NCI-H2107 treated with DMSO at 0.1 percent for 48 hours (cell line): ENCODE measurements at regions not wholly inside any gene's neighbourhood (a gene's known extent, or its start where the extent isn't known, plus 50 kb on each side); places are given as distances from the start of the nearest gene placed in this dataset.

Source experiments
- DNase-seq: peaks from one replicate; lab custom pipeline; 2025; ENCODE audit not compliant: unreplicated experiment; lab: John Stamatoyannopoulos, UW

DNA sequence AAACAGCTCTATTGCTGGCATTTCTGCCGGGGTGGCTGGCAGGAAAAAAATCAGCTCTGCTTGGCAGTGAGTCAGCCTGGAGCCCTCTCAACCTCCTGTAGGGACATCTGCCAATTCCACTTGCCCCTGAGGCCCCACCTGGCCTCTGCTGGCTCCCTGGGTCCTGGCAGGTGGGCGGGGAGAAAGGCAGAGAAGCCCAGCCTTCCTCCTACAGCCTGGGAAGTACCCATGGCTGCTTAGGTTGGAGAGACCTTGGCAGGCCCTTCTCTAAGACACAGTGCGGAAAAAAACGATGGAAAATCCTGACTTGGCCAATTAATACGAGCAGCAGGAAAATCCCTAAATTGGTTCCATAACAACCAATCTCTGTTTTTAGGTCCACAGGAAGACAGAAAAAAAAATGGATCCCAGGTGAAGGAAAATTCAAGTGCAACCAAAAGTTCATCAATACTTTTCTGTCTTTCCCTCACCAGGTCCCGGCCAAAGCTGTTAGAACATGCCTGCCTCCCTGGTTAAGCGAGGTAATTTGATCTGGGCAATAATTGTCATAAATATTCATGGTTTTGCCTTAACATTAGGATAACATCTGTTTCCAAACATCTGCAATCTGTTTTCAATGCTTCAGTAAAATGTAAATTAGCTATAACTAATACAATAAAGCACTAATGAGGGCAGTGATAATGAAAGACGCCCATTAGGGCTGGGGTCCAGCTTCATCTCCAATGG lies 245.9 kb downstream of the TFCP2L1 start:
- DNase-seq = peak; percentile 49

DNA sequence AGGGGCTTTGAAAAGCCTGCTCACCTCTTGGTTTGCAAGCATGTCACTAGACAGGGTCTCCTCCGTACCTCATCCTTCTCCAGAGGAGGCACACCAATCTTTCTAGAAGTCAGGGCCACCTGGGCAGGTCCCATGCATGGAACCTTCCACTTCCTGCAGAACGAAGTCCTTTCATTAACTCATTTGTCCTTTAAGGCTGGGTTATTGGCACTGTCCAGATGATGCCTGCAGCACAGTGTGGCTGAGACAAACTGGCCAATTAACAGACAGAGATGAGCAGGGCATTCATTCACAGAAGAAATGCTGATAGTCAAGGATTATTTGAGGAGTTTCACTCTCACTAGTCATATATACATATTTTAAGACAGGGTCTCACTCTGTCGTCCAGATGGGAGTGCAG lies 245.3 kb downstream of the TFCP2L1 start:
- DNase-seq = no peak

DNA sequence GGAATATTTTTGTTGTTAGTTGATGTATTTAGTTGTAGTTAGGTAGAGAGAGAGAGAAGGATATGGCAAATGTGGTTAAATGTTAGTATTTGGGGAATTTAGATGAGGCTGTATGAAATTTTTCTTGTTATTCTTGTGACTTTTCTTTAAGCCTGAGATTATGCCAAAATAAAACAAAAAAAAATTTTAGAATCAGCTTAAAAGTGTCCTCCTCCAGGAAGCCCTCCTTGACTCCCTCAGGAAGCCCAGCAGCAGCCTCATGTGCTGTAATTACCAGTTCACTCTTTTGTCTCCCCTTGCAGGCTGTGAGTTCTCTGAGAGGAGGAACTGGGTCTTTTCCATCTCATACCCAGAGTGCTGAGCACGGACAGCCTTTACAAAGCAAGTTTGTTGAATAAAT lies 243.5 kb downstream of the TFCP2L1 start:
- DNase-seq = no peak

DNA sequence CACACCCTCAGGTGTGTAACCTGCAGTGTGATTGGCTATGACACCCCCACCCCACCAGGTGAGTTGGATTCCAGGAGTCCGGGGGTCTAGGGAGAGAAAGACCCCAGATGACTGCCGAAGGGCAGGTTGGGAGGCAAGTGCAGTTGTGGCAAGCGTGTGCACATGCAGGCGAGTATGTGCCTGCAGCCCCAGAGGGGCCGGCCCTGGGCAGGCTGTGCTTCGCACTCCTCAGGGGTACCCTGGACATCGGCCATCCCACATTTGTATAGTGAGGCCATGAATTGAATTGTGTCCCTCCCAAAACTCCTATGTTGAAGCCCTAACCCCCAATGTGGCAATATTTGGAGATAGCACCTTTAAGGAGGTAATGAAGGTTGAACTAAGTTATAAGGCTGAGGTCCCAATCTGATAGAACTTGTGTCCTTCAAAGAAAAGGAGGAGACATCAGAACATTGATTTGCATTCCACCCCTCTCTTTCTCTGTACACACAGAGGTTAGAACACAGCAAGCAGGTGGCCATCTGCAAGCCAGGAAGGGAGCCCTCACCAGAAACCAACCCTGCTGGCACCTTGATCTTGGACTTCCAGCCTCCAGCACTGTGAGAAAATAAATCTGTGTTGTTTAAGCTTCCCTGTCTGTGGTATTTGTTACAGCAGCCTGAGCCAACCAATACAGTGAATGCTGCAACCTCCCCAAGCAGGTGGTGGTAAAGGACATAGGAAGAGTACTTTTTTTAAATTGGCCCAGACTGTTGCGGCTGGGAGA lies 241.8 kb downstream of the TFCP2L1 start:
- no peak for DNase-seq

DNA sequence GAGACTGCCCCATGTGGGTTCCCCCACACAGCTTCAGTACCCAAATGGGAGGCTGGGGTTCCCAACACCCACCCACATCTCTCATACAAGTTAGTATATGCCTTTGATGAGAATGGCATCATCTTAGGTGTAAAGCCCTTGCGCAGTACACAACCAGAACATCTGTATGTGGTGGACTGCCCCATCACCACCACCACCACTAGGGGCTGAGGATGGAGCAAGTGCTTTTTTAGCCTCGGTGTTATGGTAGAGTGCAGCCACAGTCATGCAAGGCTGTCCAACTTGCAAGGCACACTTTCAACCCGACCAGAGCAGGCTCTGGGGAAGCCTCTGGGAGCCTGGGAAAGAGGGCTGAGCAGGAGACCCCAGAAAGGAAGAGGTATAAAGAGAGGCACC lies 241.2 kb downstream of the TFCP2L1 start:
- no peak for DNase-seq

DNA sequence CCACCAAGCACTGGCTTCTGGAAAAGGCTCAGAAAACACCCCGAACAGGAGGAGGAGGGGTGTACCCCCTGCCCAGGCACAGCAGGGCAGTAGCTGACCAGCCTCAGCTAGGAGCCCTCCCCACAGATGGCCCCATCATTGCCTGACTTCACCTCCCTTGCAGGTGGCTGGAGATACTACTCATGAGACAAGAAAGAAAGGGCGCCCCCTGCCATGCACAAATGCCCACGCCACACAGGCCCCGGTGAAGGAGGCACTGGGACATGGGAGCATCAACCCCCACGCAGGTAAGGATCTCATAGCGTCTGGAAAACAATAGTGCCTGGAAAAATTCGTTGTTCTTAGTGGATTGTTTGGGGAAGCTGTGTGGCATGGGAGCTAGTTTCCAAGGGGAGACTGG lies 240.6 kb downstream of the TFCP2L1 start:
- DNase-seq = no peak

DNA sequence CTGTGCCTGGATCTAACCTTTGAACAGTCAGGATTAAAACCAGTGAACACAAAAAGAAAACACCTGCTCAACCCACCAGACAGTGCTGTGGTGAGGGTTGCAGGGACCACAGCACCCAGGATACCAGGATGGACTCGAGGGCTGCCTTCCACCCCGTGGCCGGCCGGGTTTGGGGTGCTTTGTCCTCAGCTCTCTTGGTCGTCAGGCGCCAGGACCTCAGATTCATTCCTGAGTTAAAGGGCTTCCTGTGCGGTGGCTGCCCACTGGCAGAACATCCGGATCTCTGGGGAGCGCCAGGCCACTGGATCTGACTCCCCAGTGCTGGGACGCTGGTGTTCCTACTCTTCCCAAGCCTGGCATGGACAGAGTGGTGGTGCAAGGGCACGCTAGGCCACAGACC lies 239.8 kb downstream of the TFCP2L1 start:
- DNase-seq = no peak

DNA sequence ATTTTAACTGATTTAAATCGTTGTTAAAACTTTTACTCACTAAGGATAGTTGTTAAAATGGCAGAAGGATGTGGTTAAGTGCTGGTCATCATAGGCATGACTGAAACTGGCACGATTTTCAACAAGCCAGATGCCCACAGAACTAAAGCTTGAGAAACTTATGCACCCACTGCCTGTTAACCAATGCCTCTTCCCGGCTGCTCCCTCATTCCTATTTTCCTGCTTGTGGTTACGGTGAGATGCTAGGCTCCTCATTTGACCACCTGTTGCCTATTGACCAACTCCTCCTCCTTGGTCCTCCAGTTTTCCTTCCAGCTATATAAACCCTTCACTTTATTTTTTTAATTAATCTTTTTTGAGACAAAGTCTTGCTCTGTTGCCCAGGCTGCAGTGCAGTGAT lies 238.7 kb downstream of the TFCP2L1 start:
- no peak for DNase-seq

DNA sequence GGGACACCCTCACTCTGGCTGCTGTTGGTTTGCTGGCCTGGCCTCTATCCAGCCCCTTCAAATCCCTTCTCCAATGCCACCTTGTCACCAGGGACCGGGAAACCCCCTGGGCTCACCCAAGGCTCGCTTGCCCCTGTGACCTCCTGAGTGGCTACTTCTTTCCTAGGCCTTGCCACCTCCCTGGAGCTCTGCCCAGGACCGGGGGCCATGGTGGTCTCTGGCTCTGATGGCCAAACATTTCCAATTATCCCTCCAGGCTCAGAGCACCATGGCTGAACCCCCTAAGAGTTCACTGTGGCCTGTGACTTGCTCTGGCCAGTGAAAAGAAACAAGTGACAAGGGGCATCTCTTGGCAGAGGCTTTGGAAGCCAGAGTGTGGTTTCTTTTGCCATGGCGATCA lies 237.6 kb downstream of the TFCP2L1 start:
- DNase-seq = no peak

DNA sequence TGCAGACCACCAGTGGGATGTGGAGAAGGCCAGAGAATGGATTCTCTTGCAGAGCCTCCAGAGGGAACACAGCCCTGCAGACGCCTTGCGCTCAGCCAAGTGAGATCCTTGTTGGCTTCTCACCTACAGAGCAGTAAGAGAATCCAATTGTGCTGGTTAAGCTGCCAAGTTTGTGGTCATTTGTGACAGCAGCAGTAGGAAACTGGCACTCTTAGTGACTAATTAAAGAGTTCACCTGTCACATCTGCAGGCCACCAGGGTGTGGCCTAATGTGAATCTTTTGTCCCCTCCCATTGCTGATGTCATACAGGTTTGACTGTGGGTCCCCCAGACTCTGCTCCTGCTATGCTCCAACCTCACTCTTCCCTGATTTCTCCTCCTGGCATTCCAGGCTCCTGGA lies 235.9 kb downstream of the TFCP2L1 start:
- peak; percentile 28 for DNase-seq

DNA sequence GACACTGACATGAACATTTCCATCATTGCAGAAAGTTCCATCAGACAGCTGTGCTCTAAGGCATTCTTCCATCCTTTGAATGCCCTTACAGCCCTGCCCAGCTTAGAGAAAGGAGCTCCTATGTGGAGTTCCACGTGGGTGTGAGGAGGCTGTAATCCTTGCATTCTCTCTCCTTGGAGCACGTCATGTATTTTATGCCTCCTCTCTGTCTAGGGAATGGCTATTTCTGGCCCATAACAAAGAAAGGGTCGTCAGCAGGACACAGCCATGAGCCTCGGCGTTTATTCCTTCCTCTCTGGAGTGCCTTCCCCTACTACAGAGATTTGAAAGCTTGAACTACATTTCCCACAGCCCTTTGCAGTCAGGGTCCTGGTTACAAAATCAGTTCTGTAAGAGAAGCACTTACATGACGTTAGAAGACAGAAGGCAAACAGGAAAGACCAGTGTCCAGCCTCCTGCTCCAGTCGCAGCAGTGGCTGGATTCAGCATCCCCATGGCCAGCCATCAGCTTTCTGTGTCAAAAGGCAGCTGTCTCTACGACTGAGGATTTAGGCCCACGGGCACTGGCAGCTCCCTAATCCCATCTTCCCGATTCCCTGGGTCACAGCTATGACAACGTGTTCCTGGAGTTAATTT lies 234.9 kb downstream of the TFCP2L1 start:
- no peak for DNase-seq

DNA sequence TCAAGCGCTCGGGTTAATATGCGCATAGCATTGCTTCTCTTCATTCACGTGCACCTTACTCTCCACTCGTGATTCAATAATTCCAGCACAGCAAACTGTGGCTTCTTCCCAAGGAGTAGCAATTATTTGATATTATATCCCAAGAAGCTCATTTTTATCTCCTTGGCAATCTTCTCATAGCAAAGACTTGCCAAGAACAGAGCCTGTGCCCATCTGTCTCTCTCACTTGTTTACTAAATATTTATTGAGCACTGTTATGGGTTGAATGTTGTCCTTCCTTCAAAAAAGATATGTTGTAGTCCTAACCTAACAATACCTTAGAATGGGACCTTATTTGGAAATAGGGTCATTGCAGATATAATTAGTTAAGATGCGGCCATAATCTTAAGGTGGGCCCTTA lies 233.7 kb downstream of the TFCP2L1 start:
- DNase-seq = no peak

DNA sequence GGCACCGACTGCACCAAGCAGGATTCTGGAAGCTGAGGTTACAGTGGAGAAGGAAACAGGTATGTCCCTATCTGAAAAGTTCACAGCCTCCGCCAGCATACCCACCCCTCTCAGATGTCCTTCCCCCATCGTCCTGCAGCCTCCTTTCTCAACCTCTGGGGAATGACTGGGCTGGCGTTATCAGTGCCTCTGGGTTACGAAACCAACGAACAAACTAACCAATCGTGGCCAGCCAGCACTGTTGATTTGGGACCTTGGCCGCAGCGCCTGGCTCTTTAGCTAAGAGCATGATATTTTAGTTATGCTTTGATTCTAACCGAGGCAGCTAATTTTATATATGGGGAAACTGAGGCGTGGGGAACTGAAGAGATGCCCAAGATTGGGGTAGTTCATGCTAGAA lies 233.0 kb downstream of the TFCP2L1 start:
- DNase-seq = no peak

DNA sequence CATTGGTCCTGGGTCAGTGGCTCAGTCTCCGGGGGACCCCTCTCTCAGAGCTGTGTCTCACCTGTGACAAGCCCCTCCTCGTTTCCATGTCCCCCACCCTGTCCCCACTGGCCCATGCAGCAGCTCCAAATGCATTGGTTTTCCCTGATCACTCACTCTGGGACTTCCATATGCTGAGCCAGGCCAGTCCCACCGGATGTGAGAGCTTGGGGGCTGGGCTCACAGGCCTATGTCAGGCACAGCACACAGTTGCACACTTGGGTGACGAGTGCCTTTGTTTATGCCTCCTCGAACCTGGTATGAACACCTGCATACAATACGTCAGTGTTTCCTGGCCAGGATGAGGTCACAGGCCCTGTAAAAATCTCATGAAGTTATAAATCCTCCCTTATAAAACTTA lies 232.5 kb downstream of the TFCP2L1 start:
- peak; percentile 68 for DNase-seq

DNA sequence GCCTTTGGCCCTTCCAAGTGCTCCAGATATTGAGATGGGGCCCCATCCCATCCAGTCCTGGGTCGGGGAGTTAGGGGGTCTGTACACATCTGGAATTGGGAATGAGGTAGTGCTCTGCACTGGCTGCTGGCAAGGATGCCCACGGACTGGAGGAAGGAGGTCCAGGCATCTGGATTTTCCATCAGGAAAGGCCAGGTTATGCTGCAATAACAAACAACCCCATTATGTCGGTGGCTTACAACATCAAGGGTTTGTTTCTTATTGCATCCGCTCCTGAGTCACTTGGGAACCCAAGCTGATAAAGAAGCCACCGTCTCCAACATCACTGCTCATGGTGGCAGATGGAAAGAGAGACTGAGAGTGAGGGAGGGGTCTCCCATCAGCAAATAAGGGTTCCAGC lies 229.9 kb downstream of the TFCP2L1 start:
- no peak for DNase-seq

DNA sequence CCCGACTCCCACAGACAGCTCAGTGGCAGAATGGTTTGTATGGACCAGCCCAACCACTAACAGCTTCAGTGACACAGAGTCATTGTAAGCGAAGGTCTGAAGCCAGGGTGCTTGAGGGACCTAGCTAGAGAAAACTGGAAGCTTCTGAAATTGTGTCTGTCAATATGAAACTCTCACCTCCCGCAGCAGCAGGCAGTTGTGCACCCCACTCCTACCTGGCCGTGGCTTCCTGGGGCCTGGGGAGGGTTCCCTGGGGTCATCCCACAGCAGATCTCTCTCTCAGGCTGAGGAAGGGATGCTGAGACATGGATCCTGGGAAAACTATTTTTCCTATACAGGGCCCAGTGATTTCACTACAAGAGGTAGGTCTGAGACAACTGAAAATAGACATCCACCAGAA lies 229.5 kb downstream of the TFCP2L1 start:
- DNase-seq = no peak

DNA sequence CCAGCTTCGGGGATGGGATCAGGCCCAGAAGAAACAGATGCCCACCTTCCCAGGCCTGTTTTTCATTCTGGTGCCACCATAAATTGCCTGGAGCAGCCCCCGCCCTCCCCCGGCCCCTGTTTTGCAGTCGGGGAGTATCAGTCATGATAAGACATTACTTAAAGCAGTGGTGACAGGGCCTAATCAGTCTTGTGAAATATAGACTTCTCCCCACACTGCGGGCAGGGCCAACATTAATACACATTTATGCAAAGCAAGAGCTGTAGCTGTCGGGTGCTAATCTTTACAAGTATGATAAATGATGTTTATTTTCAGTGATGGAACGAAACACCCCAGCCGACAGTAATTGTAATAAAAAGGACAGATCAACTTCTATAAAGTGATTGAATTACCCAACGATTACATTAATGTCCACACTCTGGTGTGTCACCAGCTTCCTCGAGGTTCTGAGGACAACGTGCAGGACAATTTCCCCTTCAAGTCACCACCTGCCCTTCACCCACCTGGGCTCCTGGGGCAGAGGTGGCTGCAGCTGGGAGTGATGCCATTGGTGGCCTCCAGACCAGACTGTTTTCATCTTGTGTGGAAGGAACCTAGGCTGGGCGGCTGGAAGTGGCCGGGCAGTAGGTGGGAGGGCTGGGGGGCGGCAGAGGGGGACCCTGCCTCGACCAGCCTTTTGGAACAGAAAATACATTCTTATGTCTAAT lies 226.0 kb downstream of the TFCP2L1 start:
- no peak for DNase-seq

DNA sequence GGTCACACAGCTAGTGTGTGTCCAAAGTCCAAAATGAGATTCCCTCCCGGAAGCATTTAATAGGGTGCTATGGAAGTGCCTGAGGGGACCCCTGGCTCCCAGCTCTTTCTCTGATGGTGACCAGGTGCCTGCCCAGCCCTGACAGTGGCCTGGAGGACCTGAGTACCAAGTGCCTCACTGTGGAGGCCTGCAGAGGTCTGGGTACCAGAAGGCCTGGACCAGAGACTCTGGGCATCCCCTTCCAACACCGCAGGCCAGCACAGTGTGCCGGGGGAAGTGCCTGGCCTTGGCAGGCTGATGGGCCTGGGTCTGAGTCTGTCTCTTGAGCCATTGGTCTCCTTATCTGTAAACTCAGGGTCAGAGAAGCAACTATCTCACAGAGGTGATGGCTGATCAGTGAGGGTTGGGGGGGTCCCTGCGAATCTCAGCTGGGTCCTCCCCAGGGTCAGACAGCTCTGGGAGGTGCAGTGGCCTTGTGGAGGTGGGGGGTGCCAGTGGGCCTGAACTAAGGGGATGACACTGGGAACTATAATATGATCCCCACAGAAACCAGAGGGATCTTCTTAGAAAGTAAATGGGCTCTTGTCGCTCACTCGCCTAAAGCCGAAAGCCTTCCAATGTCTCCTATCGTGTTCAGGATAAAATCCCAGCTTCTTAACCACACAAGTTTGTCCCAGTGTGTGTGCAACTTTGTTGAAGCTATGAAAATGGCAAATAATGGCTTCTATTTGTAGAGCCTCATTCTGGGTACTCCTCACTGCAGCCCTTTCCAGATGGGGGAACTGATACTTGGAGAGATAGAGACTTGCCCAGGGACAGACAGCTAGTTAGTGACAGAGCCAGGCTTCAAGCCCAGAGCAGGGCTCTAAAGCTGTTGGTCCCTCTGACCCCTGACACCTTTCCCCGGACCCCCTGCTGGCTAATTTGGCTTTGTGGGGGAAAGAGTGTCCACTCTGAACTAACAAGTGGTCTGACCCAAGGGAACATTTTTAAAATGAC lies 225.1 kb downstream of the TFCP2L1 start:
- no peak for DNase-seq

DNA sequence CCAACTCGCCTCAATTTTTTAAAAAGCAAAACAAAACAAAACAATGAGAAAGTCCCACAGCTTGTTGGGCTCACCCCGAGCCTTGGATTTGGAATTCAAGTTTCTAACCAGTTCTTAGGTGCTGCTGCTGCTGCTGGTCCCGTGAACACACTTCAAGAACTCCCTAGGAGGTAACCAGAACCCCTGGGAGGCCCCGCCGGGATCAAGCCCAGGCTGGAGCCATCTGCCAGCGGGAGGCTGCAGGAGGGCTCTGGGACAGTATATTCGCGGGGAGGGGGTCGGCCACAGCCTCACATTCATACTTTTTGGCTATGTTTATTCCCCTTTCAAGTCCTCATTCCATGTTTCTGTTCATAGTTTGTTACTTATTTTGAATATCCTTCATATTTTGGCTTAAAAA lies 223.4 kb downstream of the TFCP2L1 start:
- DNase-seq = peak; percentile 32

DNA sequence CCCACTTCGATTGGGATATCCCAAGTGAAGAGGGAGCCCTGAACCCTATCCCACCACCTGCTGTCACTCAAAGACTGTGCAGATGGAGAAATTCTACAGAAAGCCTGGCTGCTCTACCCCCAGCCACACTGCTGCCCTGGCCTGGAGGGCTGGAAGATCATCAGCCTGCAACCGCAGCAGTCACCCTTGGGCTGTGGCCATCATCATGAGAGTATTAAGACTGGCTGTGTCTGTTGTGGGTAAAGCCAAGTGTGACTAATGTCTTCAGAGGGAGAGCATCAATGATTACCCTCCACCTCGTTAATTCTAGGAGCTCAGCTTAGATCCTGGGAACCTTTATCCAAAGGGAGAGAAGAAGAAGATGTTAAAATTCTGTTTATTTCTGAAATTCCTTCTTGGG lies 221.5 kb downstream of the TFCP2L1 start:
- DNase-seq = no peak
